ENCODE measurements at regions not wholly inside any gene's neighbourhood (a gene's known extent, or its start where the extent isn't known, plus 50 kb on each side); places are given as distances from the start of the nearest gene placed in this dataset.

- in situ Hi-C loops (cut with HindIII; ENCODE audit: extremely low pct_ligation_motif_present, low pct_unique_long_range_greater_than_20kb) (no loop called here), intact Hi-C loops (cut with micrococcal nuclease; ENCODE audit: unreplicated experiment) (no loop called here)
- H3K27me3 ChIP-seq (ENCODE audit: control insufficient read depth in 1 of 2, insufficient read depth in 2 of 2, low read length in 2 of 2) = peaks cover 4 to 47% of the 10 kb centered on the region in 2 experiments; a peak in 4 of 5 replicates
Measured at GRCh38 chr2:236335696-236336574, 71.7 kb upstream of the ASB18 start.

More at GRCh38 chr2:236335696-236336574, 71.7 kb upstream of the ASB18 start:
- Histone ChIP-seq H3K4me3 (replicated peaks in 1 of 3; ENCODE audit: insufficient read depth in 1 of 3, low read depth in 2 of 3, low read length in 3 of 3) (no peak overlapping the region), H3K4me2 (ENCODE audit: low read depth, low read length) (no peak overlapping the region), H3K9ac (ENCODE audit: insufficient read depth, low read depth, low read length) (no peak overlapping the region), H4K20me1 (ENCODE audit: insufficient read depth, low read length) (no peaks in the 10 kb centered on the region), H3K36me3 (replicated peaks in 1 of 2; ENCODE audit: control insufficient read depth in 1 of 2, insufficient read depth in 2 of 2, low read length in 2 of 2) (no peaks in the 10 kb centered on the region), H2AFZ (ENCODE audit: low read length) (no peak overlapping the region), H3K4me1 (ENCODE audit: insufficient read depth, low read length) (peaks cover 10% of the 10 kb centered on the region), H3K9me3 (ENCODE audit: low read length) (no peaks in the 10 kb centered on the region), H3K27ac (ENCODE audit: extremely low read length, insufficient read depth, low read length) (no peak overlapping the region), H3K79me2 (ENCODE audit: insufficient read depth, low read length) (no peaks in the 10 kb centered on the region)
- no TSS peak for BruUV-seq (replicated peaks)
- ATAC-seq (no peak), DNase-seq (ENCODE audit: low spot score) (no peak), FAIRE-seq (no peak)
- CTCF ChIA-PET (ENCODE audit: low intra/inter-chr PET ratio, low total read pairs) = no interaction called here
- TF ChIP-seq ZNF3 (CRISPR knock-in tag; IDR thresholded peaks at IDR 0.05) (no peak), BATF2 (CRISPR knock-in tag; IDR thresholded peaks at IDR 0.05) (no peak), ZBTB34 (CRISPR knock-in tag; IDR thresholded peaks at IDR 0.05) (no peak), CREBL2 (CRISPR knock-in tag; IDR thresholded peaks at IDR 0.05; ENCODE audit: borderline replicate concordance) (no peak), ZNF674 (CRISPR knock-in tag; IDR thresholded peaks at IDR 0.05; ENCODE audit: low read depth) (no peak), CSRNP1 (CRISPR knock-in tag; IDR thresholded peaks at IDR 0.05) (no peak), KAT8 (CRISPR knock-in tag; IDR thresholded peaks at IDR 0.05) (no peak), ZNF460 (CRISPR knock-in tag; IDR thresholded peaks at IDR 0.05; ENCODE audit: borderline replicate concordance) (no peak), ZBTB43 (CRISPR knock-in tag; conservative IDR thresholded peaks at IDR 0.05) (no peak), CBX2 (IDR thresholded peaks at IDR 0.05; ENCODE audit: low read depth, low read length) (no peak), CBX2 (CRISPR knock-in tag; IDR thresholded peaks at IDR 0.05; ENCODE audit: low read depth) (no peak), POLR2AphosphoS5 (IDR thresholded peaks at IDR 0.05; ENCODE audit: low read depth, low read length) (no peak), WIZ (CRISPR knock-in tag; IDR thresholded peaks at IDR 0.05) (no peak), IRF9 (CRISPR knock-in tag; IDR thresholded peaks at IDR 0.05; ENCODE audit: borderline replicate concordance) (no peak), ZNF709 (CRISPR knock-in tag; IDR thresholded peaks at IDR 0.05) (no peak)
- 54% methylated on average over 19 of the region's 19 CpGs for WGBS (ENCODE audit: low lambda C conversion rate)
- POLR2A ChIA-PET = no interaction called here
